Esophagus muscularis mucosa (tissue), 4 donors: ENCODE measurements at regions not wholly inside any gene's neighbourhood (a gene's known extent, or its start where the extent isn't known, plus 50 kb on each side); places are given as distances from the start of the nearest gene placed in this dataset.

Source experiments
- CTCF ChIP-seq, 3 experiments: fragments of 200-600 bp in 2 of 3; fragments of 450-650 bp in 1 of 3; sonication (generic) in 2 of 3; IDR thresholded peaks; one replicate each; pipeline ENCODE4 v1.5.1; 2017 to 2019; ENCODE audit warnings: antibody characterized with exemption in 3 of 3, mild to moderate bottlenecking in 2 of 3, moderate library complexity in 1 of 3
- EP300 ChIP-seq: sonication (generic); formaldehyde crosslinking; IDR thresholded peaks from one replicate; pipeline ENCODE4 v1.6.1; 2017; ENCODE audit warnings: antibody characterized with exemption
- POLR2A ChIP-seq: fragments of 450-650 bp; IDR thresholded peaks from one replicate; pipeline ENCODE4 v1.6.1; 2017; ENCODE audit warnings: antibody characterized with exemption, moderate library complexity, mild to moderate bottlenecking, low read depth
- POLR2AphosphoS5 ChIP-seq, 2 donors: sonication (generic); formaldehyde crosslinking; IDR thresholded peaks; one replicate each; pipeline ENCODE4 v1.6.1; 2017; ENCODE audit warnings: antibody characterized with exemption in 2 of 2

DNA sequence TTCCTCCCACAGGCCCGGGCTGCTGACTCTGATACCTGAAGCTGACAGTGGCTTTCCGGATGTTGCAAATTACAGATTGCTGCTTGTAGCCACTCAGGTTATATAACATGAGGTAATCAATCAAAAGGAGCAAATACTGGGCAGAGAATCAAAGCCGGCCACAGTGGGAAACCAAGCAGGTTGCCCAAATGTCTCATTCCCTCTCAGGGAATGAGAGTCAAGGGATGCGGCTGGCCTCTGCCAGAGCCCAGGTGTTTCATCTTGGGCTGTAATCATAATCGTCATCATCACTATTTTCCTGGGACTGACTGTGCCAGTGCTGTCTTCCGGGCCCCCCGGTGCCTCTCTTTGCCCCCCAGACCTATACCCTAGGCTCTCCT lies 292.4 kb upstream of the FOXF1 start:
- TF ChIP-seq EP300 (no peak), CTCF (IDR thresholded peaks at IDR 0.05) (no peak), POLR2AphosphoS5 (IDR thresholded peaks at IDR 0.05) (no peak), POLR2A (no peak)
